HCT116 (cell line): ENCODE measurements at regions not wholly inside any gene's neighbourhood (a gene's known extent, or its start where the extent isn't known, plus 50 kb on each side); places are given as distances from the start of the nearest gene placed in this dataset.

Source experiments
- ATAC-seq: fragments of 200-7000 bp; cut with Tn5 transposase; 2 replicates; pipeline ENCODE4 v1.9.1; 2020; ENCODE audit warnings: mild to moderate bottlenecking, moderate library complexity
- BruUV-seq: library from RNA; stranded (reverse); fragments of 400-500 nt; replicated peaks from 2 replicates; lab custom pipeline; 2021; lab: Mats Ljungman, UMichigan
- CTCF ChIA-PET: fragments of 300-600 bp; sonication (Branson Sonifier 250); formaldehyde crosslinking; loops from one replicate; lab custom pipeline; 2021; ENCODE audit warnings: antibody characterized with exemption; lab: Charles Lee
- POLR2A ChIA-PET: fragments of 300-600, 350-600 bp; sonication (Branson Sonifier 250); formaldehyde crosslinking; loops from one replicate; lab custom pipeline; 2021; ENCODE audit warnings: antibody characterized with exemption; lab: Charles Lee
- RAD21 ChIA-PET, 2 experiments: fragments of 300-600 bp; sonication (Branson Sonifier 250); formaldehyde crosslinking; loops; one replicate each; lab custom pipeline; 2023; ENCODE audit warnings: low total read pairs in 2 of 2; ENCODE audit not compliant: uncharacterized antibody in 2 of 2, unreplicated experiment in 2 of 2, low non-redundant PET in 1 of 2; lab: Charles Lee
- DNase-seq: peaks from one replicate; pipeline ENCODE4 v3.0.0-alpha.2; 2010; ENCODE audit warnings: low read depth, low spot score
- H2AFZ ChIP-seq: fragments of 200-600 bp; shearing (Covaris generic), sonication (generic); 2 replicates; pipeline ENCODE4 v1.6.1; 2017; ENCODE audit warnings: low read depth, mixed run types, mixed read lengths, antibody characterized with exemption, low read length; ENCODE audit not compliant: poor library complexity, severe bottlenecking
- H3K27ac ChIP-seq: 2 replicates; pipeline ENCODE4 v1.5.1; 2012; ENCODE audit warnings: low read depth, low read length
- H3K27me3 ChIP-seq: fragments of 200-600 bp; sonication (generic); 2 replicates; pipeline ENCODE4 v1.6.1; 2016; ENCODE audit warnings: mixed run types, low read length, mixed read lengths; ENCODE audit not compliant: insufficient read depth
- H3K36me3 ChIP-seq, 2 experiments: fragments of 200-500 bp in 1 of 2; fragments of 200-600 bp in 1 of 2; sonication (Bioruptor generic) in 1 of 2; sonication (generic) in 1 of 2; 2 replicates each; pipeline versions ENCODE4 v1.5.1 to v1.6.1; 2014 to 2016; ENCODE audit warnings: low read length in 2 of 2, inconsistent platforms in 1 of 2, mixed read lengths in 1 of 2, mixed run types in 1 of 2; ENCODE audit not compliant: insufficient read depth in 2 of 2, control insufficient read depth in 1 of 2
- H3K4me1 ChIP-seq, 2 experiments: fragments of 200-600 bp in 1 of 2; sonication (generic) in 1 of 2; 2 replicates each; pipeline versions ENCODE4 v1.5.1 to v1.6.1; 2012 to 2017; ENCODE audit warnings: low read length in 2 of 2, inconsistent platforms in 1 of 2, mild to moderate bottlenecking in 1 of 2, mixed read lengths in 1 of 2, mixed run types in 1 of 2, moderate library complexity in 1 of 2; ENCODE audit not compliant: insufficient read depth in 2 of 2, control insufficient read depth in 1 of 2
- H3K4me2 ChIP-seq: fragments of 200-600 bp; sonication (generic); 2 replicates; pipeline ENCODE4 v1.6.1; 2017; ENCODE audit warnings: mixed run types, low read length, mixed read lengths
- H3K4me3 ChIP-seq, 2 experiments: fragments of 200-600 bp in 1 of 2; sonication (generic) in 1 of 2; replicated peaks in 1 of 2; 2 replicates each; pipeline ENCODE4 v1.5.1; 2011 to 2016; ENCODE audit warnings: low read length in 2 of 2, control low read depth in 1 of 2, low read depth in 1 of 2, mild to moderate bottlenecking in 1 of 2, mixed read lengths in 1 of 2, mixed run types in 1 of 2
- H3K79me2 ChIP-seq: fragments of 200-600 bp; sonication (generic); 2 replicates; pipeline ENCODE4 v1.6.1; 2017; ENCODE audit warnings: mild to moderate bottlenecking, mixed run types, low read length, moderate library complexity, mixed read lengths; ENCODE audit not compliant: insufficient read depth
- H3K9ac ChIP-seq: fragments of 200-600 bp; sonication (generic); 2 replicates; pipeline ENCODE4 v1.6.1; 2016; ENCODE audit warnings: low read length, mixed read lengths
- H3K9me2 ChIP-seq: fragments of 200-600 bp; sonication (generic), shearing (Covaris generic); 2 replicates; pipeline ENCODE4 v1.6.1; 2017; ENCODE audit warnings: mixed run types, mild to moderate bottlenecking, moderate library complexity; ENCODE audit not compliant: insufficient read depth
- H3K9me3 ChIP-seq, 2 experiments: fragments of 200-500 bp in 1 of 2; fragments of 200-600 bp in 1 of 2; sonication (Bioruptor generic) in 1 of 2; sonication (generic) in 1 of 2; 2 replicates each; pipeline ENCODE4 v1.6.1; 2014 to 2017; ENCODE audit warnings: low read length in 2 of 2, mixed read lengths in 2 of 2, inconsistent platforms in 1 of 2, low read depth in 1 of 2, mild to moderate bottlenecking in 1 of 2, mixed run types in 1 of 2, moderate library complexity in 1 of 2; ENCODE audit not compliant: control insufficient read depth in 1 of 2, insufficient read depth in 1 of 2
- H4K20me1 ChIP-seq: fragments of 200-600 bp; sonication (generic), shearing (Covaris generic); 2 replicates; pipeline ENCODE4 v1.6.1; 2017; ENCODE audit warnings: mixed run types, mild to moderate bottlenecking, moderate library complexity; ENCODE audit not compliant: insufficient read depth
- CEBPB ChIP-seq: IDR thresholded peaks from 2 replicates; pipeline ENCODE4 v1.6.1; 2012; ENCODE audit warnings: low read depth
- ELF1 ChIP-seq: IDR thresholded peaks from 2 replicates; pipeline ENCODE4 v1.6.1; 2012; ENCODE audit warnings: low read depth, borderline replicate concordance
- EZH2 ChIP-seq: fragments of 200-600 bp; sonication (generic); IDR thresholded peaks from 2 replicates; pipeline ENCODE4 v1.6.1; 2017; ENCODE audit warnings: antibody characterized with exemption, mixed run types
- EZH2phosphoT487 ChIP-seq: fragments of 200-600 bp; IDR thresholded peaks from 2 replicates; pipeline ENCODE4 v1.6.1; 2018; ENCODE audit warnings: antibody characterized with exemption, borderline replicate concordance
- FOSL1 ChIP-seq: IDR thresholded peaks from 2 replicates; pipeline ENCODE4 v1.6.1; 2012; ENCODE audit warnings: low read depth
- RAD21 ChIP-seq: IDR thresholded peaks from 2 replicates; pipeline ENCODE4 v1.6.1; 2012; ENCODE audit warnings: low read depth, mild to moderate bottlenecking
- SP1 ChIP-seq: IDR thresholded peaks from 2 replicates; pipeline ENCODE4 v1.6.1; 2012; ENCODE audit warnings: low read depth
- SRF ChIP-seq: IDR thresholded peaks from 2 replicates; pipeline ENCODE4 v1.6.1; 2012; ENCODE audit warnings: low read depth
- YY1 ChIP-seq: IDR thresholded peaks from 2 replicates; pipeline ENCODE4 v1.6.1; 2011; ENCODE audit warnings: low read length, low read depth, moderate library complexity, mild to moderate bottlenecking; ENCODE audit not compliant: insufficient replicate concordance; ENCODE audit errors: extremely low read depth
- ZNF274 ChIP-seq: fragments of 200-500 bp; sonication (Bioruptor generic); IDR thresholded peaks from 2 replicates; pipeline ENCODE4 v1.6.1; 2014; ENCODE audit warnings: mild to moderate bottlenecking, low read depth, low read length, inconsistent platforms
- intact Hi-C: fragments of 100-400 bp; cut with micrococcal nuclease; formaldehyde crosslinking; loops from 2 replicates; pipeline ENCODE4 v1.10.0; 2022
- TF ChIP-seq, protein P1 (sequence below): IDR thresholded peaks from 2 replicates; pipeline ENCODE4 v1.6.1; 2012
- TF ChIP-seq, protein P2 (sequence below), 3 experiments: fragments of 200-600 bp in 1 of 3; sonication (generic) in 1 of 3; IDR thresholded peaks in 2 of 3; conservative IDR thresholded peaks in 1 of 3; 2 replicates each; pipeline ENCODE4 v1.5.1; 2012 to 2017; ENCODE audit warnings: low read depth in 2 of 3, low read length in 2 of 3, antibody characterized with exemption in 1 of 3, borderline replicate concordance in 1 of 3, control low read depth in 1 of 3, mild to moderate bottlenecking in 1 of 3, mixed read lengths in 1 of 3, mixed run types in 1 of 3, moderate library complexity in 1 of 3; ENCODE audit not compliant: insufficient read depth in 1 of 3
- TF ChIP-seq, protein P3 (sequence below): IDR thresholded peaks from 2 replicates; pipeline ENCODE4 v1.6.1; 2011; ENCODE audit warnings: mild to moderate bottlenecking, low read length, moderate library complexity; ENCODE audit not compliant: insufficient replicate concordance; ENCODE audit errors: extremely low read depth

DNA sequence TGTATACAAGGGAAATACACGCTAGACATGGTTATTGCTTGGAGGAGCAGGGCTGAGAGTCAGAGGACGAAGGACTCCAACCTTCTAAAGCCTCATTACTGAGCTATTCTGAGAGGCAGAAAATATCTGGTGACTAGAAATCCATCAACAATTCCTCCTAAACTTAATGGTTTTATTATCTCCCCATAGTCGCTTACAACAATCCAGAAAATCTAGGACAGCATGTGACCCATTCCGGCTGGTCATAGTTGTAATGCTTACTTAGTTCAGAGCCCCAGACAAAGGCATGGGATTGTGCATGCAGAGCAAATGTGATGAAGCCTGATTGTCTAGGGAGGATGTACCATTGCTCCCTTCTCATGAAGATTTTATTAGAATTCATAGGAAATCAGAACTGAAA, 114.5 kb upstream of the PLXNA2 start:
- CTCF ChIA-PET, result no interaction called here
- no TSS peak for BruUV-seq
- Histone ChIP-seq H3K79me2 (no peaks in the 10 kb centered on the region), H3K4me1 (no peaks in the 10 kb centered on the region), H2AFZ (no peak overlapping the region), H3K4me2 (no peak overlapping the region), H3K36me3 (no peaks in the 10 kb centered on the region), H4K20me1 (no peaks in the 10 kb centered on the region), H3K9me2 (no peaks in the 10 kb centered on the region), H3K9me3 (no peaks in the 10 kb centered on the region), H3K27ac (no peak overlapping the region), H3K27me3 (peaks cover 17% of the 10 kb centered on the region), H3K9ac (no peak overlapping the region), H3K4me3 (no peak overlapping the region)
- TF ChIP-seq, protein P1, sequence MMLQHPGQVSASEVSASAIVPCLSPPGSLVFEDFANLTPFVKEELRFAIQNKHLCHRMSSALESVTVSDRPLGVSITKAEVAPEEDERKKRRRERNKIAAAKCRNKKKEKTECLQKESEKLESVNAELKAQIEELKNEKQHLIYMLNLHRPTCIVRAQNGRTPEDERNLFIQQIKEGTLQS, result no peak
- TF ChIP-seq SRF (no peak), SP1 (no peak), CEBPB (no peak), RAD21 (no peak), YY1 (no peak), EZH2 (no peak), EZH2phosphoT487 (no peak), FOSL1 (no peak), ELF1 (no peak), ZNF274 (no peak)
- TF ChIP-seq, protein P2, sequence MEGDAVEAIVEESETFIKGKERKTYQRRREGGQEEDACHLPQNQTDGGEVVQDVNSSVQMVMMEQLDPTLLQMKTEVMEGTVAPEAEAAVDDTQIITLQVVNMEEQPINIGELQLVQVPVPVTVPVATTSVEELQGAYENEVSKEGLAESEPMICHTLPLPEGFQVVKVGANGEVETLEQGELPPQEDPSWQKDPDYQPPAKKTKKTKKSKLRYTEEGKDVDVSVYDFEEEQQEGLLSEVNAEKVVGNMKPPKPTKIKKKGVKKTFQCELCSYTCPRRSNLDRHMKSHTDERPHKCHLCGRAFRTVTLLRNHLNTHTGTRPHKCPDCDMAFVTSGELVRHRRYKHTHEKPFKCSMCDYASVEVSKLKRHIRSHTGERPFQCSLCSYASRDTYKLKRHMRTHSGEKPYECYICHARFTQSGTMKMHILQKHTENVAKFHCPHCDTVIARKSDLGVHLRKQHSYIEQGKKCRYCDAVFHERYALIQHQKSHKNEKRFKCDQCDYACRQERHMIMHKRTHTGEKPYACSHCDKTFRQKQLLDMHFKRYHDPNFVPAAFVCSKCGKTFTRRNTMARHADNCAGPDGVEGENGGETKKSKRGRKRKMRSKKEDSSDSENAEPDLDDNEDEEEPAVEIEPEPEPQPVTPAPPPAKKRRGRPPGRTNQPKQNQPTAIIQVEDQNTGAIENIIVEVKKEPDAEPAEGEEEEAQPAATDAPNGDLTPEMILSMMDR (IDR thresholded peaks at IDR 0.05 in 2 of 3, conservative IDR thresholded peaks at IDR 0.05 in 1 of 3; ENCODE audit: borderline replicate concordance in 1 of 3, insufficient read depth in 1 of 3, low read depth in 2 of 3, low read length in 2 of 3), result no peak
- TF ChIP-seq, protein P3, sequence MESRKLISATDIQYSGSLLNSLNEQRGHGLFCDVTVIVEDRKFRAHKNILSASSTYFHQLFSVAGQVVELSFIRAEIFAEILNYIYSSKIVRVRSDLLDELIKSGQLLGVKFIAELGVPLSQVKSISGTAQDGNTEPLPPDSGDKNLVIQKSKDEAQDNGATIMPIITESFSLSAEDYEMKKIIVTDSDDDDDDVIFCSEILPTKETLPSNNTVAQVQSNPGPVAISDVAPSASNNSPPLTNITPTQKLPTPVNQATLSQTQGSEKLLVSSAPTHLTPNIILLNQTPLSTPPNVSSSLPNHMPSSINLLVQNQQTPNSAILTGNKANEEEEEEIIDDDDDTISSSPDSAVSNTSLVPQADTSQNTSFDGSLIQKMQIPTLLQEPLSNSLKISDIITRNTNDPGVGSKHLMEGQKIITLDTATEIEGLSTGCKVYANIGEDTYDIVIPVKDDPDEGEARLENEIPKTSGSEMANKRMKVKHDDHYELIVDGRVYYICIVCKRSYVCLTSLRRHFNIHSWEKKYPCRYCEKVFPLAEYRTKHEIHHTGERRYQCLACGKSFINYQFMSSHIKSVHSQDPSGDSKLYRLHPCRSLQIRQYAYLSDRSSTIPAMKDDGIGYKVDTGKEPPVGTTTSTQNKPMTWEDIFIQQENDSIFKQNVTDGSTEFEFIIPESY, result no peak
- no peak for DNase-seq
- POLR2A ChIA-PET, result no interaction called here
- ATAC-seq, result no peak
- intact Hi-C loops, result no loop called here
- RAD21 ChIA-PET, result no interaction called here
